Mucosa of rectum (tissue), 2 donors: ENCODE measurements at regions not wholly inside any gene's neighbourhood (a gene's known extent, or its start where the extent isn't known, plus 50 kb on each side); places are given as distances from the start of the nearest gene placed in this dataset.
"Not testable (repeated sequence)": the region's sequence is repeated elsewhere in the genome, so short reads cannot be mapped to it uniquely, and the experiment has no call there.

ENCODE experiments used
- H3K27ac ChIP-seq, 2 donors: one replicate each; pipeline ENCODE4 v1.7.0; 2013; ENCODE audit warnings: inconsistent platforms in 2 of 2, low read depth in 2 of 2, low read length in 2 of 2
- H3K27me3 ChIP-seq, 2 donors: one replicate each; pipeline ENCODE4 v1.7.0; 2013; ENCODE audit warnings: low read length in 2 of 2; ENCODE audit not compliant: control insufficient read depth in 2 of 2, insufficient read depth in 2 of 2
- H3K36me3 ChIP-seq, 2 donors: one replicate each; pipeline ENCODE4 v1.7.0; 2013; ENCODE audit warnings: low read length in 2 of 2; ENCODE audit not compliant: control insufficient read depth in 2 of 2, insufficient read depth in 2 of 2
- H3K4me1 ChIP-seq, 2 donors: one replicate each; pipeline ENCODE4 v1.7.0; 2013; ENCODE audit warnings: low read length in 2 of 2, mild to moderate bottlenecking in 1 of 2; ENCODE audit not compliant: control insufficient read depth in 2 of 2, insufficient read depth in 2 of 2
- H3K4me3 ChIP-seq, 2 donors: one replicate each; pipeline ENCODE4 v1.7.0; 2013; ENCODE audit warnings: low read length in 2 of 2
- H3K9ac ChIP-seq, 2 donors: one replicate each; pipeline ENCODE4 v1.7.0; 2013; ENCODE audit warnings: low read length in 2 of 2, low read depth in 1 of 2, mild to moderate bottlenecking in 1 of 2
- H3K9me3 ChIP-seq, 2 donors: one replicate each; pipeline ENCODE4 v1.7.0; 2013; ENCODE audit warnings: low read length in 2 of 2; ENCODE audit not compliant: control insufficient read depth in 2 of 2
- donor health status: healthy.
- donor health status: Normal muscosa, but diverticular disease.

DNA sequence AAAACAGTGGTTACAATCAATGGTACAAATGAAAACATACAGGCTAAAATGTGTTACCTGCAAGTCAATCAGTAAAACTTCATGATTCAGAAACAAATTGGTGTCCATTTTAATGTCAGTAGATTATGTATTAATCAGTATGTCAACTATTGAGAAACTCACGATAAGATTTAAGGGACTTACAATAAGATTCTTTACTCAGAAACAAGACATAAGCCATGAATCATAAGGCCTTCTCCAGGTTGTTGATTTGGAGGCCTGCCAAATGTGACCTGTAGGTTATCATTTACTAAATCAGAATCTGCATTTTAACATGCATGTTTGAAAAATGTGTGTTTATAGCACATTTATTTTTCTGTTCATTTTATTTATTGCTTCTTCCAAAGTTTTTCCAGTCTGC is 623.1 kb downstream of the CCDC85A start:
- Histone ChIP-seq H3K4me1 (no peaks in the 10 kb centered on the region), H3K27ac (no peak overlapping the region), H3K27me3 (no peaks in the 10 kb centered on the region), H3K36me3 (no peaks in the 10 kb centered on the region), H3K9ac (no peak overlapping the region), H3K9me3 (no peaks in the 10 kb centered on the region), H3K4me3 (no peak overlapping the region)

DNA sequence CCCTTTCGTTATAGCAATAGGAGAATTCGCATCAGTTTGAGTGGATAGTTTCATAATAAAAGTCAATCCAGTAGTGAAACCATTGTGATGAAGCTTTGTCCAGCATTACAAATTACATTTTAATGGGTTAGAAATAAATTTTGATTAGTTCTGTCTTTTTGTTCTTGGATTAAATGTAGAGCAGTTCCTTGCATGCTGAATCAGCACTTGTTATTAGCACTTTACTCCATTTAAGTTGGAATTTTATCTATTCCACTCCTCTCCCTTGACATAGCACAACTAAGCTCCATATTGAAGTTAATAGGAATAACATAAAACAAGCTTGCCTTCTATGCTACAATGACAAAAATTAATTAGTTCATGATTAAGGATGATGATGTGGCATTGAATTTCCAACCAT is 624.1 kb downstream of the CCDC85A start:
- no peaks in the 10 kb centered on the region for H3K9me3 ChIP-seq
- no peak overlapping the region for H3K9ac ChIP-seq
- H3K27ac ChIP-seq, result no peak overlapping the region
- H3K4me3 ChIP-seq, result no peak overlapping the region
- no peaks in the 10 kb centered on the region for H3K4me1 ChIP-seq
- H3K36me3 ChIP-seq, result no peaks in the 10 kb centered on the region
- no peaks in the 10 kb centered on the region for H3K27me3 ChIP-seq

DNA sequence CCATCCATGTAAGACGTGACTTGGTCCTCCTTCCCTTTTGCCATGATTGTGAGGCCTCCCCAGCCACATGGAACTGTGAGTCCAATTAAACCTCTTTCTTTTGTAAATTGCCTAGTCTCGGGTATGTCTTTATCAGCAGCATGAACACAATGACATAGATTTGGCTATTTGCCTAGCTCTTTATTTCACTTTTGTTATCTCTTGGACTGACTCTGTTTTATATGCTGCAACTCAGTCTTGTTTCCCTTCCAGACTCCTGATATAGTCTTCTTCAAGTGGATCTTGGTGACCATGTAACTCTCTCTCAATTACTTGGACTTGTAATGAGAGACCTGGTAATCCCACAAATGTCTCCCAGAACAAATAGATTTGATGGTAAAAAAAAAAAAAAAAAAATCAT is 627.6 kb downstream of the CCDC85A start:
- no peaks in the 10 kb centered on the region for H3K27me3 ChIP-seq
- H3K9me3 ChIP-seq, result no peaks in the 10 kb centered on the region
- H3K9ac ChIP-seq, result no peak overlapping the region
- no peak overlapping the region for H3K4me3 ChIP-seq
- H3K36me3 ChIP-seq, result no peaks in the 10 kb centered on the region
- no peaks in the 10 kb centered on the region for H3K4me1 ChIP-seq
- no peak overlapping the region for H3K27ac ChIP-seq

DNA sequence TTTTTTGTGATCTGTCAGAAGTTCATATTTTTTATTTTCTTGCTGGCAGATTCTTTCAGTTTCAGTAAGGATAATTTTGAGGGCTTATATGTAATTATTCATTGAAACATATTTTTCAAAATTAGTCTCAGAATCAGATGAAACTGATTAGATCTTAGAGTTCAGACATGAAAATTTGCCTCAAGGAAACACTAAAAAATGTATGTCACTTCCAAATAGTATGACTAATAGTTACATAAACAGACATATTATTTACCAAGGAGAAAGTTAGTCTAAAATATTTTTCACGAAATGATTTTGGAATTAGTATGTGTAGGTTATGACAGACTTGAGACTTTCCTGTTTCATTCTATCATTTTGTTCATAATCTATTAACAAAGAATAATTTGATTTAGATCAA is 628.6 kb downstream of the CCDC85A start:
- Histone ChIP-seq H3K4me3 (no peak overlapping the region), H3K4me1 (no peaks in the 10 kb centered on the region), H3K27ac (no peak overlapping the region)

DNA sequence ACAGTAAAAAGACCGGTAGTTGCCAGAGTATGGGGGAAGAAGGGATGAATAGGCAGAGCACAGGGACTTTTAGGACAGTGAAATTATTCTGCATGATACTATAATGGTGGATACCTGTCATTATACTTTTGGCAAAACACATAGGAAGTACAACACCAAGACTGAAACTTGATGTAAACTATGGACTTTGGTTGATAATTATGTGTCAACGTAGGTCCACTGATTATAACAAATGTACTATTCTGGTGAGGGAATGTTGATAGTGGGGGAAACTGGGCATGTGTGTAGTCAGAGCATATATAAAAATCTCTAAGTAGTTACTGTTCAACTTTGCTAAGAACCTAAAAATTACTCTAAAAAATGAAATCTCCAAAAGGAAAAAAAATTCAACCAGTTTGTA is 629.7 kb downstream of the CCDC85A start:
- H3K27me3 ChIP-seq, result no peaks in the 10 kb centered on the region
- H3K9ac ChIP-seq, result no peak overlapping the region
- H3K36me3 ChIP-seq, result no peaks in the 10 kb centered on the region
- no peaks in the 10 kb centered on the region for H3K4me1 ChIP-seq
- no peak overlapping the region for H3K27ac ChIP-seq
- H3K4me3 ChIP-seq, result no peak overlapping the region
- H3K9me3 ChIP-seq, result no peaks in the 10 kb centered on the region

More for the DNA sequence above, 628.6 kb downstream of the CCDC85A start:
- Histone ChIP-seq H3K9ac (no peak overlapping the region), H3K9me3 (no peaks in the 10 kb centered on the region), H3K36me3 (no peaks in the 10 kb centered on the region), H3K27me3 (no peaks in the 10 kb centered on the region)

DNA sequence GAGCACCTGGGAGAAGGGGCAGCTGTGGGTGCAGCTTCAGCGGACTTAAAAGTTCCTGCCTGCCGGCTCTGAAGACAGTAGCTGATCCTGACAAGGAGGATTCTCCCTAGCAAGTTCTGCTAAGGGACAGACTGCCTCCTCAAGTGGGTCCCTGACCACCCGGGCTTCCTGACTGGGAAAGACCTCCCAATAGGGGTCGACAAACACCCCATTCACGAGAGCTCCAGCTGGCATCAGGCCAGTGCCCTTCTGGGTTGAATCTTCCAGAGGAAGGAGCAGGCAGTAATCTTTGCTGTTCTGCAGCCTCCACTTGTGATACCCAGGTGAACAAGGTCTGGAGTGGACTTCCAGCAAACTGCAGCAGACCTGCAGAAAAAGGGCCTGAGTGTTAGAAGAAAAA is 632.9 kb downstream of the CCDC85A start:
- no peak overlapping the region for H3K27ac ChIP-seq
- no peak overlapping the region for H3K9ac ChIP-seq
- no peaks in the 10 kb centered on the region for H3K4me1 ChIP-seq
- H3K4me3 ChIP-seq, result no peak overlapping the region
- H3K27me3 ChIP-seq, result no peaks in the 10 kb centered on the region
- no peaks in the 10 kb centered on the region for H3K36me3 ChIP-seq
- no peaks in the 10 kb centered on the region for H3K9me3 ChIP-seq

DNA sequence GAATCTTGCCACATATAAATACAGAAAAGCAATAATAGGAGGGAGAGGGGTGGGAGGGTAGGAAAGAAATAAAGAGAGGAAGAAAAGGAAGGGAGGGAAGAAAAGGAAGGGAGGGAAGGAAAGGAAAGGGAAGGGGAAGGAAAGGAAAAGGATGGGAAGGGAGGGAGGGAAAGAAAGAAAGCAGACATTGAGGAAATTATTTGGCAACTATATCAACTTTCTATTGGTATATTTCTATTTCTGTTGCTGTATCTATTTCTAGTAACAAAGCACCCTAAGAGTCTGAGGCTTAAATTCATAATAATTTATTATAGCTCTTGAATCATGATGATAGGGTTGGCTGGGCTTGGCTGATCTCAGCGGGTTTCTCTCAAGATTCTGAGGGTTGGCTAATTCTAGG is 648.0 kb downstream of the CCDC85A start:
- Histone ChIP-seq H3K9me3 (no peaks in the 10 kb centered on the region), H3K4me1 (no peaks in the 10 kb centered on the region), H3K9ac (no peak overlapping the region), H3K4me3 (no peak overlapping the region), H3K27ac (no peak overlapping the region), H3K36me3 (no peaks in the 10 kb centered on the region), H3K27me3 (no peaks in the 10 kb centered on the region)

DNA sequence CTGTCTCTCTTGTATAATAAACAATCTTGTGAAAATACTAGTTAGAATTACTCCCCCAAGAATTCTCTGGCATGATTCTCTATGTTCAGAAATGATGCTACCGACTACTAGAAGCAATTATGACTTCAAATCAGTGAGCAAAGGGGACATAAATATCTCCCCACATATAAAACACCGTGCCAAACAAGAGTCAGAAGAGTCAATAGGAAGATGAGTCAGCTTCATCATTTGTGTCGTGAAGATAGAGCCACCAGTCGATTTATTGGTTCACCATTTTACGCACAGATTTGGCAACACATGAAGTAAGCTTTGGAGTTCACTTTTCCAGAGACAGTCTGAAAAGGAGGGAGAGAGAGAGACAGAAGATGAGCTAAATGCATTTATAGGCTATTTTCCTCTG is 650.9 kb downstream of the CCDC85A start:
- Histone ChIP-seq H3K36me3 (no peaks in the 10 kb centered on the region), H3K27ac (no peak overlapping the region), H3K4me1 (no peaks in the 10 kb centered on the region), H3K9me3 (no peaks in the 10 kb centered on the region), H3K9ac (no peak overlapping the region), H3K27me3 (no peaks in the 10 kb centered on the region), H3K4me3 (no peak overlapping the region)

DNA sequence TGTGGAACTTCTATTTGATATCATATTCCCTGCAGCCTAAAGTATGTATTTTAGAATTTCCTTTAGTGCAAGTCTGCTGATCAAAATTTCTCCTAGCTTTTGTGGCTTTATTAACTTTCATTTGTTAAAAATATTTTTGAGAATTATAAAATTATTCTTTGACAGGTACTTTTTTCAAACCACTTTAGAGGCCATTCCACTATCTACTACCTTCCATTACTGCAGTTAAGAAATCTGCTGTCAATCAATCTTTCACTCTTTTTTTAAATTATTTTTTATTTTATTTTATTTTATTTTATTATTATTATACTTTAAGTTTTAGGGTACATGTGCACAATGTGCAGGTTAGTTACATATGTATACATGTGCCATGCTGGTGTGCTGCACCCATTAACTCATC is 656.2 kb downstream of the CCDC85A start:
- H3K27ac ChIP-seq, H3K27me3 ChIP-seq, H3K36me3 ChIP-seq, H3K9ac ChIP-seq, H3K9me3 ChIP-seq, H3K4me1 ChIP-seq, H3K4me3 ChIP-seq: not testable (repeated sequence)

DNA sequence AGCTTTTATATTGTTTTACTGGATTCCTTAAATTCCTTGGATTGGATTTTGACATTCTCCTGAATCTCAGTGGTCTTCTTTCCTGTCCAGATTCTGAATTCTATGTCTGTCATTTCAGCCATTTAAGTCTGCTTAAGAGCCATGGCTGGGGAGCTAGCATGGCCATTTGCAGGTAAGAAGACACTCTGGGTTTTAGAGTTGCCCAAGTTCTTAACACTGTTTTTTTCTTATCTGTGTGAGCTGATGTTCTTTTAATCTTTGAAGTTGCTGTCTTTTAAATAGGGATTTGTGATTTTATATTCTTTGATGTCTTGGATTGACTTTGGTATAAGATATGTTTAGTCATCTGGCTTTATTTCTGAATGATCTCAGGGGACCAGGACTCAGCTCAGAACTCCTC is 677.2 kb downstream of the CCDC85A start:
- no peaks in the 10 kb centered on the region for H3K36me3 ChIP-seq
- no peaks in the 10 kb centered on the region for H3K4me1 ChIP-seq
- H3K4me3 ChIP-seq, result no peak overlapping the region
- H3K9ac ChIP-seq, result no peak overlapping the region
- no peaks in the 10 kb centered on the region for H3K27me3 ChIP-seq
- H3K9me3 ChIP-seq, result peaks cover 0 to 2% of the 10 kb centered on the region in 2 donors
- H3K27ac ChIP-seq, result no peak overlapping the region

DNA sequence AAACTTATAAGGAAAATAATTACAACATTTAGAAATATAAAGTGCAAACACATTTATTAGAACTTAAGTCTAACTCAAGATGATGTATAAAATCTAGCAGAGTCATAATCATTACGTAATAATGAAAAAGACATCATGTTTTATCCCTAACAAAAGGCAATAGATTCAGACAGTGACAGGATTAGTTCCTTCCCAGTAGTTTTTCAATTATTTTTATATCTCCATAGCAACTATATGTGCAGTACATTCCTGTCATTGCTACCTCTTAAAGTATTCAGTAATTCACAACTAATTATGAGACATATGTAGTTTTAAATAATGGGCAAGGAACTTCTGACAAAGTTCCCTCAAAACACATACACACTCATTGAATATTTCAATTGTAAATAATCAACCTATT is 687.9 kb downstream of the CCDC85A start:
- no peak overlapping the region for H3K4me3 ChIP-seq
- no peaks in the 10 kb centered on the region for H3K4me1 ChIP-seq
- peaks cover 0 to 4% of the 10 kb centered on the region in 2 donors for H3K9me3 ChIP-seq

More for the DNA sequence above, 687.9 kb downstream of the CCDC85A start:
- no peaks in the 10 kb centered on the region for H3K27me3 ChIP-seq
- no peak overlapping the region for H3K9ac ChIP-seq
- no peaks in the 10 kb centered on the region for H3K36me3 ChIP-seq
- H3K27ac ChIP-seq, result no peak overlapping the region
